ENCODE measurements at regions not wholly inside any gene's neighbourhood (a gene's known extent, or its start where the extent isn't known, plus 50 kb on each side); places are given as distances from the start of the nearest gene placed in this dataset.
"Not testable (repeated sequence)": the region's sequence is repeated elsewhere in the genome, so short reads cannot be mapped to it uniquely, and the experiment has no call there.

GRCh38 chr17:20851591-20852238 lies 191.1 kb downstream of the USP22 start:
- DNase-seq: not testable (repeated sequence)

GRCh38 chr17:20852239-20852989 lies 190.4 kb downstream of the USP22 start:
- DNase-seq: no peak

GRCh38 chr17:20852990-20853370 lies 189.8 kb downstream of the USP22 start:
- DNase-seq: no peak

- DNase-seq: not testable (repeated sequence)
These were observed 186.8 kb downstream of the USP22 start for GRCh38 chr17:20855910-20856470.

- not testable (repeated sequence) for DNase-seq
These were observed 176.2 kb downstream of the USP22 start for GRCh38 chr17:20866444-20867209.

- DNase-seq: not testable (repeated sequence)
These were observed 175.3 kb downstream of the USP22 start for GRCh38 chr17:20867436-20867937.

GRCh38 chr17:20867938-20868661 lies 174.7 kb downstream of the USP22 start:
- DNase-seq: not testable (repeated sequence)

- not testable (repeated sequence) for DNase-seq
These were observed 174.2 kb downstream of the USP22 start for GRCh38 chr17:20868662-20869007.

- not testable (repeated sequence) for DNase-seq
These were observed 169.6 kb downstream of the USP22 start for GRCh38 chr17:20873173-20873572.

GRCh38 chr17:20873688-20874328 lies 169.0 kb downstream of the USP22 start:
- not testable (repeated sequence) for DNase-seq

- not testable (repeated sequence) for DNase-seq
These were observed 165.4 kb downstream of the USP22 start for GRCh38 chr17:20877384-20877783.

GRCh38 chr17:20890338-20890737 lies 152.5 kb downstream of the USP22 start:
- DNase-seq: no peak

- not testable (repeated sequence) for DNase-seq
These were observed 147.4 kb downstream of the USP22 start for GRCh38 chr17:20895426-20895825.

GRCh38 chr17:20896153-20896649 lies 146.6 kb downstream of the USP22 start:
- peak; percentile 58 to 88 for DNase-seq

GRCh38 chr17:20898726-20899125 lies 144.1 kb downstream of the USP22 start:
- not testable (repeated sequence) for DNase-seq

GRCh38 chr17:20902496-20902895 lies 140.3 kb downstream of the USP22 start:
- not testable (repeated sequence) for DNase-seq

- not testable (repeated sequence) for DNase-seq
These were observed 139.3 kb downstream of the USP22 start for GRCh38 chr17:20903549-20903948.

GRCh38 chr17:20908313-20909267 lies 134.2 kb downstream of the USP22 start:
- peak; percentile 84 to 89 for DNase-seq

GRCh38 chr17:20914658-20915057 lies 128.2 kb downstream of the USP22 start:
- no peak for DNase-seq

- DNase-seq: no peak
These were observed 126.4 kb downstream of the USP22 start for GRCh38 chr17:20916383-20916782.

Data from SW 1271 (cell line).